ENCODE measurements at regions not wholly inside any gene's neighbourhood (a gene's known extent, or its start where the extent isn't known, plus 50 kb on each side); places are given as distances from the start of the nearest gene placed in this dataset.
A peak's percentile ranks its signal among the peaks of the same experiment; 100 is the strongest.

DNA sequence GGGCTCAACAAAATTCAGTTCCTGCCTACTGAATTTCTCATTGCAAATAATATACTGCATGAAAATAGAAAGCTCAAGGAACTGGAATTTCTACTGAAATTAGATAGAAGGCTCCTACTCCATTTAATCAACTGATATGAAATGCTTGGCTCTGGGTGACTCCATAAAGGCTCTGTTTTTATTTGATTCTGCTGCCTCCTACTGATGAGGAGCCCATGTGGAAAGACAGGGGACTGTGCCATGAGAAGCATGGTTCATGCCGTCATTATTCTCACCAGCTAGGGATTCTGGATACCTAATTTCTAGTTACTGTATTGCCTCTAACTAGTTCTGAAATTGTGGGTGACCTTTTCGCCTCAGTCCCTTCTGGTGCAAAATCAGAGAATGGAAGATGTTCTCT lies 366.2 kb upstream of the DPH6 start:
- TF ChIP-seq, protein P1, sequence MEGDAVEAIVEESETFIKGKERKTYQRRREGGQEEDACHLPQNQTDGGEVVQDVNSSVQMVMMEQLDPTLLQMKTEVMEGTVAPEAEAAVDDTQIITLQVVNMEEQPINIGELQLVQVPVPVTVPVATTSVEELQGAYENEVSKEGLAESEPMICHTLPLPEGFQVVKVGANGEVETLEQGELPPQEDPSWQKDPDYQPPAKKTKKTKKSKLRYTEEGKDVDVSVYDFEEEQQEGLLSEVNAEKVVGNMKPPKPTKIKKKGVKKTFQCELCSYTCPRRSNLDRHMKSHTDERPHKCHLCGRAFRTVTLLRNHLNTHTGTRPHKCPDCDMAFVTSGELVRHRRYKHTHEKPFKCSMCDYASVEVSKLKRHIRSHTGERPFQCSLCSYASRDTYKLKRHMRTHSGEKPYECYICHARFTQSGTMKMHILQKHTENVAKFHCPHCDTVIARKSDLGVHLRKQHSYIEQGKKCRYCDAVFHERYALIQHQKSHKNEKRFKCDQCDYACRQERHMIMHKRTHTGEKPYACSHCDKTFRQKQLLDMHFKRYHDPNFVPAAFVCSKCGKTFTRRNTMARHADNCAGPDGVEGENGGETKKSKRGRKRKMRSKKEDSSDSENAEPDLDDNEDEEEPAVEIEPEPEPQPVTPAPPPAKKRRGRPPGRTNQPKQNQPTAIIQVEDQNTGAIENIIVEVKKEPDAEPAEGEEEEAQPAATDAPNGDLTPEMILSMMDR (IDR thresholded peaks at IDR 0.05), result peak in 2 of 4 experiments; percentile 15 to 31
- TF ChIP-seq POLR2A (IDR thresholded peaks at IDR 0.05) (no peak), POLR2AphosphoS5 (IDR thresholded peaks at IDR 0.05) (no peak), EP300 (IDR thresholded peaks at IDR 0.05) (no peak)

Measured in gastroesophageal sphincter (tissue), 3 donors.